Astrocyte (in vitro differentiated cells and primary cell): ENCODE measurements at regions not wholly inside any gene's neighbourhood (a gene's known extent, or its start where the extent isn't known, plus 50 kb on each side); places are given as distances from the start of the nearest gene placed in this dataset.

Experiments
- DNase-seq: peaks from one replicate; pipeline ENCODE4 v3.0.0-alpha.2; 2010; ENCODE audit warnings: low read depth
- FAIRE-seq: peaks from 2 replicates; lab custom pipeline; 2011; peaks lifted over from hg19 to GRCh38; lab: Jason Lieb, UNC
- H2AFZ ChIP-seq: 2 replicates; pipeline ENCODE4 v1.6.0; 2012; ENCODE audit warnings: low read depth, low read length, inconsistent platforms
- H3K27ac ChIP-seq: 2 replicates; pipeline ENCODE4 v1.5.1; 2011; ENCODE audit warnings: low read depth, low read length, inconsistent platforms
- H3K27me3 ChIP-seq: 2 replicates; pipeline ENCODE4 v1.6.0; 2011; ENCODE audit warnings: low read length, inconsistent platforms; ENCODE audit not compliant: insufficient read depth
- H3K36me3 ChIP-seq: 2 replicates; pipeline ENCODE4 v1.5.1; 2011; ENCODE audit warnings: low read length, inconsistent platforms; ENCODE audit not compliant: insufficient read depth
- H3K4me1 ChIP-seq: 2 replicates; pipeline ENCODE4 v1.5.1; 2011; ENCODE audit warnings: low read length, inconsistent platforms; ENCODE audit not compliant: insufficient read depth
- H3K4me2 ChIP-seq: 2 replicates; pipeline ENCODE4 v1.6.0; 2012; ENCODE audit warnings: low read length, inconsistent platforms
- H3K4me3 ChIP-seq: 2 replicates; pipeline ENCODE4 v1.5.1; 2011; ENCODE audit warnings: low read depth, mild to moderate bottlenecking, low read length, inconsistent platforms; ENCODE audit not compliant: insufficient read depth
- H3K79me2 ChIP-seq: 2 replicates; pipeline ENCODE4 v1.6.0; 2012; ENCODE audit warnings: mild to moderate bottlenecking, low read length, inconsistent platforms; ENCODE audit not compliant: insufficient read depth
- H3K9ac ChIP-seq: 2 replicates; pipeline ENCODE4 v1.6.0; 2012; ENCODE audit warnings: mild to moderate bottlenecking, low read length, inconsistent platforms
- H3K9me3 ChIP-seq: 2 replicates; pipeline ENCODE4 v1.5.1; 2012; ENCODE audit warnings: low read depth, mild to moderate bottlenecking, low read length, inconsistent platforms; ENCODE audit not compliant: insufficient read depth
- H4K20me1 ChIP-seq: 2 replicates; pipeline ENCODE4 v1.6.0; 2012; ENCODE audit warnings: low read length, inconsistent platforms; ENCODE audit not compliant: insufficient read depth
- H3K27ac Mint-ChIP-seq: one replicate; pipeline ENCODE4 v1.8.0; 2021; ENCODE audit warnings: mild to moderate bottlenecking, mixed read lengths; ENCODE audit not compliant: unreplicated experiment
- H3K27me3 Mint-ChIP-seq: one replicate; pipeline ENCODE4 v1.8.0; 2021; ENCODE audit warnings: low read depth, mixed read lengths; ENCODE audit not compliant: unreplicated experiment
- H3K36me3 Mint-ChIP-seq: one replicate; pipeline ENCODE4 v1.8.0; 2021; ENCODE audit warnings: low read depth, mixed read lengths; ENCODE audit not compliant: unreplicated experiment
- H3K4me1 Mint-ChIP-seq: one replicate; pipeline ENCODE4 v1.8.0; 2021; ENCODE audit warnings: low read depth, mixed read lengths; ENCODE audit not compliant: unreplicated experiment
- H3K4me3 Mint-ChIP-seq: one replicate; pipeline ENCODE4 v1.8.0; 2021; ENCODE audit warnings: mild to moderate bottlenecking, moderate library complexity, mixed read lengths; ENCODE audit not compliant: unreplicated experiment
- H3K9me3 Mint-ChIP-seq: one replicate; pipeline ENCODE4 v1.8.0; 2021; ENCODE audit warnings: mild to moderate bottlenecking, mixed read lengths; ENCODE audit not compliant: unreplicated experiment
- CTCF ChIP-seq: IDR thresholded peaks from 2 replicates; pipeline ENCODE4 v1.5.1; 2011; ENCODE audit warnings: low read depth, mild to moderate bottlenecking, inconsistent platforms, low read length, moderate library complexity; ENCODE audit not compliant: insufficient read depth
- EZH2 ChIP-seq: IDR thresholded peaks from 2 replicates; pipeline ENCODE4 v1.6.1; 2012; ENCODE audit warnings: mild to moderate bottlenecking, low read length, inconsistent platforms; ENCODE audit not compliant: insufficient read depth

- Histone ChIP-seq H3K27me3 (peaks cover 5% of the 10 kb centered on the region), H3K79me2 (no peaks in the 10 kb centered on the region), H3K9me3 (no peaks in the 10 kb centered on the region), H4K20me1 (no peaks in the 10 kb centered on the region), H3K27ac (no peak overlapping the region), H3K9ac (no peak overlapping the region), H3K4me1 (peaks cover 9% of the 10 kb centered on the region), H2AFZ (peak overlapping the region; percentile 9), H3K36me3 (no peaks in the 10 kb centered on the region), H3K4me2 (no peak overlapping the region), H3K4me3 (no peak overlapping the region)
- no peak for FAIRE-seq
- Mint-ChIP-seq H3K4me1 (peaks cover 8% of the 10 kb centered on the region), H3K27ac (no peak overlapping the region), H3K9me3 (no peaks in the 10 kb centered on the region), H3K4me3 (no peak overlapping the region), H3K27me3 (peaks cover 15% of the 10 kb centered on the region), H3K36me3 (no peaks in the 10 kb centered on the region)
- no peak for DNase-seq
- TF ChIP-seq CTCF (no peak), EZH2 (no peak)
Observed at GRCh38 chr9:89994988-89995613, 390.3 kb downstream of the GADD45G start.

GRCh38 chr9:89996116-89996515 is 391.3 kb downstream of the GADD45G start:
- Mint-ChIP-seq H3K27me3 (peaks cover 15% of the 10 kb centered on the region), H3K4me3 (no peak overlapping the region), H3K36me3 (no peaks in the 10 kb centered on the region), H3K4me1 (peaks cover 14% of the 10 kb centered on the region), H3K27ac (no peak overlapping the region), H3K9me3 (no peaks in the 10 kb centered on the region)
- no peaks in the 10 kb centered on the region for H3K79me2 ChIP-seq
- H3K27ac ChIP-seq = no peak overlapping the region
- H3K9me3 ChIP-seq = no peaks in the 10 kb centered on the region
- TF ChIP-seq EZH2 (no peak), CTCF (no peak)
- H3K9ac ChIP-seq = no peak overlapping the region
- H3K4me2 ChIP-seq = no peak overlapping the region
- H4K20me1 ChIP-seq = no peaks in the 10 kb centered on the region
- peaks cover 5% of the 10 kb centered on the region for H3K27me3 ChIP-seq
- H3K4me1 ChIP-seq = peaks cover 9% of the 10 kb centered on the region
- H3K36me3 ChIP-seq = no peaks in the 10 kb centered on the region
- DNase-seq (no peak), FAIRE-seq (no peak)
- H3K4me3 ChIP-seq = no peak overlapping the region
- H2AFZ ChIP-seq = no peak overlapping the region

- H3K36me3 Mint-ChIP-seq = no peaks in the 10 kb centered on the region
- Histone ChIP-seq H3K9me3 (no peaks in the 10 kb centered on the region), H3K4me3 (no peak overlapping the region), H3K27me3 (peaks cover 5% of the 10 kb centered on the region), H3K9ac (no peak overlapping the region), H2AFZ (no peak overlapping the region), H3K36me3 (no peaks in the 10 kb centered on the region), H4K20me1 (no peaks in the 10 kb centered on the region), H3K4me1 (peaks cover 9% of the 10 kb centered on the region), H3K79me2 (no peaks in the 10 kb centered on the region), H3K27ac (no peak overlapping the region), H3K4me2 (no peak overlapping the region)
- peaks cover 14% of the 10 kb centered on the region for H3K4me1 Mint-ChIP-seq
- peaks cover 12% of the 10 kb centered on the region for H3K27me3 Mint-ChIP-seq
- FAIRE-seq = no peak
- H3K4me3 Mint-ChIP-seq = no peak overlapping the region
- H3K27ac Mint-ChIP-seq = no peak overlapping the region
- no peak for DNase-seq
- no peaks in the 10 kb centered on the region for H3K9me3 Mint-ChIP-seq
- TF ChIP-seq EZH2 (no peak), CTCF (no peak)
Observed at GRCh38 chr9:89996773-89997172, 392.0 kb downstream of the GADD45G start.
